Vagina (tissue), 2 donors: ENCODE measurements at regions not wholly inside any gene's neighbourhood (a gene's known extent, or its start where the extent isn't known, plus 50 kb on each side); places are given as distances from the start of the nearest gene placed in this dataset.

Experiments
- DNase-seq, 2 donors: peaks; one replicate each; pipeline ENCODE4 v3.0.0-alpha.2; 2017; ENCODE audit errors: extremely low spot score in 2 of 2
- H3K27ac ChIP-seq: fragments of 200-600 bp; sonication (generic); one replicate; pipeline ENCODE4 v1.5.1; 2019
- H3K27me3 ChIP-seq: fragments of 200-600 bp; sonication (generic); one replicate; pipeline ENCODE4 v1.5.1; 2019
- H3K36me3 ChIP-seq, 2 donors: fragments of 200-600 bp; sonication (generic); one replicate each; pipeline ENCODE4 v1.5.1; 2017 to 2019
- H3K4me1 ChIP-seq: fragments of 200-600 bp; sonication (generic); one replicate; pipeline ENCODE4 v1.5.1; 2019
- H3K4me3 ChIP-seq, 2 donors: fragments of 200-600 bp; sonication (generic); 1 replicate in 1 of 2; 2 replicates in 1 of 2; pipeline ENCODE4 v1.5.1; 2016 to 2019
- H3K9me3 ChIP-seq: fragments of 200-600 bp; sonication (generic); one replicate; pipeline ENCODE4 v1.5.1; 2019
- POLR2A ChIP-seq, 2 donors: fragments of 450-650 bp; IDR thresholded peaks; one replicate each; pipeline ENCODE4 v1.6.1; 2017; ENCODE audit warnings: antibody characterized with exemption in 2 of 2, mild to moderate bottlenecking in 2 of 2, moderate library complexity in 2 of 2
- POLR2AphosphoS5 ChIP-seq, 2 donors: sonication (generic); formaldehyde crosslinking; IDR thresholded peaks; one replicate each; pipeline ENCODE4 v1.9.0; 2017; ENCODE audit warnings: antibody characterized with exemption in 2 of 2, mild to moderate bottlenecking in 2 of 2, low read depth in 1 of 2; ENCODE audit not compliant: insufficient read depth in 1 of 2
- intact Hi-C: fragments of 100-400 bp; cut with DNase I; formaldehyde crosslinking; loops from one replicate; pipeline ENCODE4 v1.15.1; 2023
- TF ChIP-seq, protein P1 (sequence below), 3 experiments: fragments of 450-650 bp in 2 of 3; fragments of 200-600 bp in 1 of 3; sonication (generic) in 1 of 3; IDR thresholded peaks; one replicate each; pipeline ENCODE4 v1.5.1; 2017 to 2019; ENCODE audit warnings: antibody characterized with exemption in 3 of 3, mild to moderate bottlenecking in 2 of 3, moderate library complexity in 2 of 3

DNA sequence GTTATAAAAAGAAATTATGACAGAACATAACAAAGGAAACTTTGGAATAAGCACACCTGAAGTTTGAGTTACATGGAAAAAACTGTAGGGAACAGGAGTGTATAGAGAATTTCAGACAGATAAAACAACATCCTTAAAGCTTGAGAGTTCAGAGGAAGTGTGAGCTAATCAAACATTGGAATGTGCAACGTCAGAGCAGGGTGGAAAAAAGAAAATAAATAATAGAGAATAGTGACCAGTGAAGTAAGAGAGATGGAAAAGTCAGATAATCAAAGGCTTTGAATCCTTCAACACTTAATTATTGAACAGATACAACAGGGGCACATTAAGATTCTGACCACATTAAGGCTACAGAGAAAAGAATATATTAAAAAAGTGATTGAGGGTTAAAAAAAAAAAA, 128.5 kb upstream of the CDH10 start:
- no peaks in the 10 kb centered on the region for H3K36me3 ChIP-seq
- no peaks in the 10 kb centered on the region for H3K4me1 ChIP-seq
- no peak for TF ChIP-seq POLR2AphosphoS5 (IDR thresholded peaks at IDR 0.05; ENCODE audit: insufficient read depth in 1 of 2, low read depth in 1 of 2)
- TF ChIP-seq, protein P1, sequence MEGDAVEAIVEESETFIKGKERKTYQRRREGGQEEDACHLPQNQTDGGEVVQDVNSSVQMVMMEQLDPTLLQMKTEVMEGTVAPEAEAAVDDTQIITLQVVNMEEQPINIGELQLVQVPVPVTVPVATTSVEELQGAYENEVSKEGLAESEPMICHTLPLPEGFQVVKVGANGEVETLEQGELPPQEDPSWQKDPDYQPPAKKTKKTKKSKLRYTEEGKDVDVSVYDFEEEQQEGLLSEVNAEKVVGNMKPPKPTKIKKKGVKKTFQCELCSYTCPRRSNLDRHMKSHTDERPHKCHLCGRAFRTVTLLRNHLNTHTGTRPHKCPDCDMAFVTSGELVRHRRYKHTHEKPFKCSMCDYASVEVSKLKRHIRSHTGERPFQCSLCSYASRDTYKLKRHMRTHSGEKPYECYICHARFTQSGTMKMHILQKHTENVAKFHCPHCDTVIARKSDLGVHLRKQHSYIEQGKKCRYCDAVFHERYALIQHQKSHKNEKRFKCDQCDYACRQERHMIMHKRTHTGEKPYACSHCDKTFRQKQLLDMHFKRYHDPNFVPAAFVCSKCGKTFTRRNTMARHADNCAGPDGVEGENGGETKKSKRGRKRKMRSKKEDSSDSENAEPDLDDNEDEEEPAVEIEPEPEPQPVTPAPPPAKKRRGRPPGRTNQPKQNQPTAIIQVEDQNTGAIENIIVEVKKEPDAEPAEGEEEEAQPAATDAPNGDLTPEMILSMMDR (IDR thresholded peaks at IDR 0.05), result no peak
- TF ChIP-seq POLR2A (IDR thresholded peaks at IDR 0.05), result no peak
- H3K27ac ChIP-seq, result no peak overlapping the region
- no peaks in the 10 kb centered on the region for H3K9me3 ChIP-seq
- H3K4me3 ChIP-seq, result no peak overlapping the region
- no peak for DNase-seq
- H3K27me3 ChIP-seq, result no peaks in the 10 kb centered on the region
- intact Hi-C loops, result no loop called here

DNA sequence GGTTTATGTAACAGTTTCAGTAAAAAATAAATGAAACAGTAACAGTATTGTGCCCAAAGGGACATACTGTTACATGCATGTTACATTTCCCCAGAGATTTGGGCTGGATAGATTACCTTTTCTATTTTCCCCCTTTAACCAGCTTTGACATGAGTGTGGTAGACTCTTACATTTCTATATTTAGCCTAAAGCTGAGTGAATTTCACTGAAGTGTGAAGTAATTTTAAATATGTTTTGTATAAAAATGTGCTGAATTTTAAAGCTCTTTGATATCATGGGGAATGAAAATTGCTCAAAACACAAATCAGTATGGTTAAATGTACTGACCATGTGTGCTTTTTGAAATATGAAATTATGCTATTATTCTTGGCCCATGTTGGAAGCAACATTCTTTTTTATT, 122.3 kb upstream of the CDH10 start:
- Histone ChIP-seq H3K27ac (no peak overlapping the region), H3K9me3 (no peaks in the 10 kb centered on the region), H3K36me3 (no peaks in the 10 kb centered on the region), H3K27me3 (no peaks in the 10 kb centered on the region), H3K4me1 (no peaks in the 10 kb centered on the region), H3K4me3 (no peak overlapping the region)
- no peak for DNase-seq
- intact Hi-C loops, result no loop called here
- no peak for TF ChIP-seq POLR2A (IDR thresholded peaks at IDR 0.05)
- TF ChIP-seq, protein P1 (IDR thresholded peaks at IDR 0.05), result no peak
- TF ChIP-seq POLR2AphosphoS5 (IDR thresholded peaks at IDR 0.05; ENCODE audit: insufficient read depth in 1 of 2, low read depth in 1 of 2), result no peak

DNA sequence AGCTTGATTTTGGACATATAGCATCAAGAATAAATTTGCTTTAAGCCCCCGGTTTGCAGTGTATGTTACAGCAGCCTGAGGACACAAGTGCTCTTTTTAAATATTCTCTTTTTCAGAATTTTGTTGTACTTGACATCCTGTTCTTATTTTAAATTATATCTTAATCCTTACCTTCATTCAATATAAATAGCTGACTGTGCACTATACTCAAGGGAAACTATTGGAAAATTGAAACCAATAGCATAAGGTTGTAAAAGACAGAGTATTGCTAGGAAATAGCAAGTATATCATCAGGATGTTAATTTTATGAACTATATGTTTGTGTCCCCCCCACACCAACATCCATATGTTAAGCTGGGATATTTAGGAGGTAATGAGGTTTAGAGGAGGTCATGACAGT, 120.4 kb upstream of the CDH10 start:
- H3K27me3 ChIP-seq, result no peaks in the 10 kb centered on the region
- no peak overlapping the region for H3K4me3 ChIP-seq
- DNase-seq, result no peak
- H3K27ac ChIP-seq, result no peak overlapping the region
- no peaks in the 10 kb centered on the region for H3K9me3 ChIP-seq
- intact Hi-C loops, result no loop called here
- H3K4me1 ChIP-seq, result no peaks in the 10 kb centered on the region
- no peaks in the 10 kb centered on the region for H3K36me3 ChIP-seq
- TF ChIP-seq, protein P1 (IDR thresholded peaks at IDR 0.05), result no peak
- TF ChIP-seq POLR2AphosphoS5 (IDR thresholded peaks at IDR 0.05; ENCODE audit: insufficient read depth in 1 of 2, low read depth in 1 of 2) (no peak), POLR2A (IDR thresholded peaks at IDR 0.05) (no peak)

DNA sequence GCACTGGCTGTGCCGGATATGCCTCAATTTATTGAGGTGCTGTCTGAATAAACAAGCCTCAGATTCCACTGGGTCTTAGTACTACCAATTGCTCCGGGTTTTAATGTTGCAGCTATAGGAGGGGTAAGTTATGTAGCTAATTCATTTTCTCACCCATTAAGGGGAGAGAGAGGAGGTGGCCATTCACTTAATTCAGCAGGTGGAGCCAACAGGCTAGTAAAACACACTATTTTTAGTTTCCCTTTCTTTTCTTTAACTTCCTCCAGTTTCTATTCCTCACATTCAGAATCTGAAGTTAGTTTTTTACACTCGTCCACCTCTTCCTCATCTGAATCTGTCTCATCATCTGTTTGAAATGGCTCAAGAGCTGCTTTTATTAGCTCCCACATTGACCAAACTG, 105.6 kb upstream of the CDH10 start:
- H3K27ac ChIP-seq, result no peak overlapping the region
- intact Hi-C loops, result no loop called here
- DNase-seq, result no peak

DNA sequence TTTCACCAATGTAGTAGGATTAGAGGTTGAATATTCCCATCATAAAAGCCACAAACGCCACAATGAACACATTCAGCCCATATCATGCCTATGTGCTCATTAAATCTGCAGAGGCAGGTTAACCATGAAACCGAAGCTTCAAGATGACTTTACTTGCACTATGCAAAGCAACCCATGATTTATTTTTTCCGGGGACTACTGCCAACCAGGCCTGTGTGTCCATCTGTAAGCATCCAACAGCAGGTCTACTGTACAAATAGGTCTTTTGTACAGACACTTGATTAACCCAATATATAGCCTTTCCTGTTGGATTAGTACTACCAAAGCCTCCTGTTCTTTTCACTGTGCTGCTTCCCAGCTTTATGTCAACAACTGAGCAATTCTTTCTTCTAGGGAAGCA, 104.9 kb upstream of the CDH10 start:
- Histone ChIP-seq H3K27me3 (no peaks in the 10 kb centered on the region), H3K4me1 (no peaks in the 10 kb centered on the region), H3K36me3 (no peaks in the 10 kb centered on the region), H3K9me3 (no peaks in the 10 kb centered on the region), H3K4me3 (no peak overlapping the region), H3K27ac (no peak overlapping the region)
- TF ChIP-seq POLR2AphosphoS5 (IDR thresholded peaks at IDR 0.05; ENCODE audit: insufficient read depth in 1 of 2, low read depth in 1 of 2) (no peak), POLR2A (IDR thresholded peaks at IDR 0.05) (no peak)
- TF ChIP-seq, protein P1 (IDR thresholded peaks at IDR 0.05), result no peak
- DNase-seq, result no peak
- intact Hi-C loops, result no loop called here

More for the DNA sequence above, 105.6 kb upstream of the CDH10 start:
- TF ChIP-seq, protein P1 (IDR thresholded peaks at IDR 0.05), result no peak
- no peak for TF ChIP-seq POLR2A (IDR thresholded peaks at IDR 0.05)
- TF ChIP-seq POLR2AphosphoS5 (IDR thresholded peaks at IDR 0.05; ENCODE audit: insufficient read depth in 1 of 2, low read depth in 1 of 2), result no peak
- Histone ChIP-seq H3K36me3 (no peaks in the 10 kb centered on the region), H3K27me3 (no peaks in the 10 kb centered on the region), H3K4me1 (no peaks in the 10 kb centered on the region), H3K9me3 (no peaks in the 10 kb centered on the region), H3K4me3 (no peak overlapping the region)
